ENCODE measurements at regions not wholly inside any gene's neighbourhood (a gene's known extent, or its start where the extent isn't known, plus 50 kb on each side); places are given as distances from the start of the nearest gene placed in this dataset.

GRCh38 chr2:56969513-56969912, 785.7 kb downstream of the CCDC85A start:
- no peak overlapping the region for H2AFZ ChIP-seq
- H3K36me3 ChIP-seq (ENCODE audit: control insufficient read depth, insufficient read depth, low read length), result no peaks in the 10 kb centered on the region
- no peaks in the 10 kb centered on the region for H3K4me1 ChIP-seq
- no peaks in the 10 kb centered on the region for H3K27me3 ChIP-seq (ENCODE audit: control insufficient read depth, insufficient read depth, low read length)
- TF ChIP-seq, protein P1, sequence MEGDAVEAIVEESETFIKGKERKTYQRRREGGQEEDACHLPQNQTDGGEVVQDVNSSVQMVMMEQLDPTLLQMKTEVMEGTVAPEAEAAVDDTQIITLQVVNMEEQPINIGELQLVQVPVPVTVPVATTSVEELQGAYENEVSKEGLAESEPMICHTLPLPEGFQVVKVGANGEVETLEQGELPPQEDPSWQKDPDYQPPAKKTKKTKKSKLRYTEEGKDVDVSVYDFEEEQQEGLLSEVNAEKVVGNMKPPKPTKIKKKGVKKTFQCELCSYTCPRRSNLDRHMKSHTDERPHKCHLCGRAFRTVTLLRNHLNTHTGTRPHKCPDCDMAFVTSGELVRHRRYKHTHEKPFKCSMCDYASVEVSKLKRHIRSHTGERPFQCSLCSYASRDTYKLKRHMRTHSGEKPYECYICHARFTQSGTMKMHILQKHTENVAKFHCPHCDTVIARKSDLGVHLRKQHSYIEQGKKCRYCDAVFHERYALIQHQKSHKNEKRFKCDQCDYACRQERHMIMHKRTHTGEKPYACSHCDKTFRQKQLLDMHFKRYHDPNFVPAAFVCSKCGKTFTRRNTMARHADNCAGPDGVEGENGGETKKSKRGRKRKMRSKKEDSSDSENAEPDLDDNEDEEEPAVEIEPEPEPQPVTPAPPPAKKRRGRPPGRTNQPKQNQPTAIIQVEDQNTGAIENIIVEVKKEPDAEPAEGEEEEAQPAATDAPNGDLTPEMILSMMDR (IDR thresholded peaks at IDR 0.05), result no peak
- no peaks in the 10 kb centered on the region for H3K9me3 ChIP-seq (ENCODE audit: control insufficient read depth, low read length)
- H3K9ac ChIP-seq, result no peak overlapping the region
- no peak overlapping the region for H3K27ac ChIP-seq
- H3K4me3 ChIP-seq (ENCODE audit: low read depth, low read length), result no peak overlapping the region
- no peaks in the 10 kb centered on the region for H3K79me2 ChIP-seq
- H3K4me2 ChIP-seq (ENCODE audit: low read length), result no peak overlapping the region

GRCh38 chr2:56971383-56971974, 787.7 kb downstream of the CCDC85A start:
- Histone ChIP-seq H2AFZ (no peak overlapping the region), H3K9ac (no peak overlapping the region), H3K4me1 (no peaks in the 10 kb centered on the region), H3K4me2 (ENCODE audit: low read length) (no peak overlapping the region), H3K79me2 (no peaks in the 10 kb centered on the region), H3K9me3 (ENCODE audit: control insufficient read depth, low read length) (no peaks in the 10 kb centered on the region), H3K27ac (no peak overlapping the region), H3K27me3 (ENCODE audit: control insufficient read depth, insufficient read depth, low read length) (no peaks in the 10 kb centered on the region), H3K36me3 (ENCODE audit: control insufficient read depth, insufficient read depth, low read length) (no peaks in the 10 kb centered on the region), H3K4me3 (ENCODE audit: low read depth, low read length) (no peak overlapping the region)
- TF ChIP-seq, protein P1 (IDR thresholded peaks at IDR 0.05), result no peak

DNA sequence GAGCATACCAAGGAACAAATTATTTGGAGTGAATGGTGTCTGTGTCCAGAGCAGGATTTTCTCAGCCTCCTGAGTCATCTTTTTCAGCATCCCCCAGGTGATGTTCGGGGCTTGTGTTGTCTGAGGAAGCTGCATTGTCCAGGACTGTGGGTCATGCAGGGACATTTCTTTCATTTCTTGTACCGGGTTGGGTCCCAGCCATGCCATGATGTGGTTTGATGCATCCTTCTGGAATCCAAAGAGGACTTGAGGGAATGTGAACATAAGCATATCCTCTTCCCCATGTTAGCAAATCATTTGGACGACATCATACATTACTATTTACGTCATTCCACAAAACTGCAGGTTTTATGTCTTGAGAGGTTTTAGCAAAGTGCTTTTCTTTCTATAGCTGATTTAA, 797.8 kb downstream of the CCDC85A start:
- H3K27ac ChIP-seq, result no peak overlapping the region
- no peak overlapping the region for H3K4me3 ChIP-seq (ENCODE audit: low read depth, low read length)
- H3K27me3 ChIP-seq (ENCODE audit: control insufficient read depth, insufficient read depth, low read length), result no peaks in the 10 kb centered on the region
- H3K9me3 ChIP-seq (ENCODE audit: control insufficient read depth, low read length), result no peaks in the 10 kb centered on the region
- H3K36me3 ChIP-seq (ENCODE audit: control insufficient read depth, insufficient read depth, low read length), result no peaks in the 10 kb centered on the region
- H3K4me2 ChIP-seq (ENCODE audit: low read length), result no peak overlapping the region
- no peaks in the 10 kb centered on the region for H3K79me2 ChIP-seq
- no peak overlapping the region for H3K9ac ChIP-seq
- no peak overlapping the region for H2AFZ ChIP-seq
- TF ChIP-seq, protein P1 (IDR thresholded peaks at IDR 0.05), result no peak
- H3K4me1 ChIP-seq, result no peaks in the 10 kb centered on the region

DNA sequence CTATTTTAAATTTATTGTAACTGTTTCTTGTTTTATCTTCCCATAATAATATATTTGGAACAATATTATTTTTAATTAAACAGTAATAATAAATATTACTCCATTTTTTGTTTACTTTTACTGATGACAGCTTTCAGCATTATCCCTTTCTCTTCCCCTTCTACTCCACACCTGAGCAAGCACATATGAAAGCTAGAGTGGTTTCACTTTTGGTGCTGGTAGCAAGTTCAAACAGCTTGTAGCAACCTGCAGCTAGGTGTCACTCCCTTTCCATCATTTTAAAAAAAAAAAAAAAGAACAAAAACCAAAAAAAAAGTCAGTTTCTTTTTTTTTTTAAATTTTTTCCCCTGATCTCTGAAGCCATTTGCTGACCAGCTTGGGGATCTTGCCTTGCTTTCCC, 801.8 kb downstream of the CCDC85A start:
- Histone ChIP-seq H3K4me3 (ENCODE audit: low read depth, low read length) (no peak overlapping the region), H3K27ac (no peak overlapping the region), H3K4me1 (no peaks in the 10 kb centered on the region), H3K9ac (no peak overlapping the region), H3K4me2 (ENCODE audit: low read length) (no peak overlapping the region), H3K79me2 (no peaks in the 10 kb centered on the region), H3K27me3 (ENCODE audit: control insufficient read depth, insufficient read depth, low read length) (no peaks in the 10 kb centered on the region), H3K9me3 (ENCODE audit: control insufficient read depth, low read length) (no peaks in the 10 kb centered on the region), H2AFZ (no peak overlapping the region), H3K36me3 (ENCODE audit: control insufficient read depth, insufficient read depth, low read length) (no peaks in the 10 kb centered on the region)
- TF ChIP-seq, protein P1 (IDR thresholded peaks at IDR 0.05), result no peak

DNA sequence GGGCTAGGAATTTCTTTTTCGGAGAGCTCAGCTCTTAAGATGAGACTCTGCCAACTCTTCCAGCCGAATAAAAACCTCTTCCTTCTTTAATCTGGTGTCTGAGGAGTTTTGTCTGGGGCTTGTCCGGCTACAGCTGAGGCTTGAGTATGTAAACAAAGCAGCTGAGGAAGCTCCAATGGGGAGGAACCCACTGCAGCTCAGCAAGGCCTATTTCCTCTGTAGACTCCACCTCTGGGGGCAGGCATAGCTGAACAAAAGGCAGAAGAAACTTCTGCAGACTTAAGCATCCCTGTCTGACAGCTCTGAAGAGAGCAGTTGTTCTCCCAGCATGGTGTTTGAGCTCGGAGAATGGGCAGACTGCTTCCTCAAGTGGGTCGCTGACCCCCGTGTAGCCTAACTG, 838.7 kb downstream of the CCDC85A start:
- no peak overlapping the region for H3K4me2 ChIP-seq (ENCODE audit: low read length)
- H3K27ac ChIP-seq, result no peak overlapping the region
- no peak overlapping the region for H3K9ac ChIP-seq
- H3K79me2 ChIP-seq, result no peaks in the 10 kb centered on the region
- H3K4me3 ChIP-seq (ENCODE audit: low read depth, low read length), result no peak overlapping the region
- no peaks in the 10 kb centered on the region for H3K36me3 ChIP-seq (ENCODE audit: control insufficient read depth, insufficient read depth, low read length)
- no peaks in the 10 kb centered on the region for H3K9me3 ChIP-seq (ENCODE audit: control insufficient read depth, low read length)
- H2AFZ ChIP-seq, result no peak overlapping the region
- TF ChIP-seq, protein P1 (IDR thresholded peaks at IDR 0.05), result no peak
- H3K27me3 ChIP-seq (ENCODE audit: control insufficient read depth, insufficient read depth, low read length), result no peaks in the 10 kb centered on the region
- H3K4me1 ChIP-seq, result no peaks in the 10 kb centered on the region

Data from parathyroid adenoma (tissue), 2 donors.